B cell (primary cell): ENCODE measurements at regions not wholly inside any gene's neighbourhood (a gene's known extent, or its start where the extent isn't known, plus 50 kb on each side); places are given as distances from the start of the nearest gene placed in this dataset.

Source experiments
- ATAC-seq: fragments of 200-7000 bp; cut with Tn5 transposase; one replicate; pipeline ENCODE4 v1.10.0; 2021; ENCODE audit warnings: low read depth, mild to moderate bottlenecking, moderate number of reproducible peaks, moderate library complexity
- CTCF ChIA-PET: fragments of 350-600 bp; sonication (Branson Sonifier 250); formaldehyde crosslinking; loops from one replicate; lab custom pipeline; 2021; ENCODE audit warnings: antibody characterized with exemption, inconsistent platforms; lab: Charles Lee
- POLR2A ChIA-PET: fragments of 350-600 bp; sonication (Branson Sonifier 250); formaldehyde crosslinking; loops from one replicate; lab custom pipeline; 2021; ENCODE audit warnings: antibody characterized with exemption; lab: Charles Lee
- DNase-seq: peaks from one replicate; pipeline ENCODE4 v3.0.0; 2013
- H2AFZ ChIP-seq: 2 replicates; pipeline ENCODE4 v1.6.1; 2012; ENCODE audit warnings: mild to moderate bottlenecking, low read depth, low read length; ENCODE audit not compliant: insufficient read depth, poor library complexity, severe bottlenecking
- H3K27ac ChIP-seq, 2 donors: 1 replicate in 1 of 2; 2 replicates in 1 of 2; pipeline ENCODE4 v1.5.1; 2012 to 2013; ENCODE audit warnings: low read length in 2 of 2, mild to moderate bottlenecking in 2 of 2, moderate library complexity in 1 of 2
- H3K27me3 ChIP-seq, 4 experiments: fragments of 200-600 bp in 1 of 4; sonication (generic) in 1 of 4; replicated peaks in 1 of 4; 1 replicate in 2 of 4; 2 replicates in 2 of 4; pipeline versions ENCODE4 v1.6.1 to v1.7.0; 2013 to 2016; ENCODE audit warnings: low read length in 3 of 4, mild to moderate bottlenecking in 2 of 4, mixed read lengths in 1 of 4, moderate library complexity in 1 of 4; ENCODE audit not compliant: insufficient read depth in 4 of 4, control insufficient read depth in 3 of 4; ENCODE audit errors: control extremely low read depth in 1 of 4
- H3K36me3 ChIP-seq, 2 experiments: replicated peaks in 1 of 2; 1 replicate in 1 of 2; 2 replicates in 1 of 2; pipeline versions ENCODE4 v1.6.1 to v1.7.1; 2013; ENCODE audit warnings: low read length in 1 of 2; ENCODE audit not compliant: insufficient read depth in 2 of 2, control insufficient read depth in 1 of 2; ENCODE audit errors: control extremely low read depth in 1 of 2, extremely low read depth in 1 of 2
- H3K4me1 ChIP-seq, 2 donors: fragments of 200-600 bp in 1 of 2; sonication (generic) in 1 of 2; 1 replicate in 1 of 2; 2 replicates in 1 of 2; pipeline versions ENCODE4 v1.5.1 to v1.6.1; 2013 to 2017; ENCODE audit warnings: low read length in 2 of 2; ENCODE audit not compliant: control insufficient read depth in 2 of 2, insufficient read depth in 2 of 2
- H3K4me2 ChIP-seq: replicated peaks from 2 replicates; pipeline ENCODE3; 2012; ENCODE audit warnings: mild to moderate bottlenecking, low read depth, low read length; ENCODE audit not compliant: poor library complexity, severe bottlenecking
- H3K4me3 ChIP-seq, 5 experiments: fragments of 200-600 bp in 1 of 5; sonication (generic) in 1 of 5; 1 replicate in 3 of 5; 2 replicates in 2 of 5; pipeline versions ENCODE4 v1.5.1 to v1.7.0; 2011 to 2016; ENCODE audit warnings: low read length in 4 of 5, mild to moderate bottlenecking in 4 of 5, low read depth in 2 of 5, control low read depth in 1 of 5, moderate library complexity in 1 of 5; ENCODE audit not compliant: insufficient read depth in 1 of 5; ENCODE audit errors: control extremely low read depth in 1 of 5, extremely low read depth in 1 of 5
- H3K79me2 ChIP-seq: fragments of 200-600 bp; sonication (generic); one replicate; pipeline ENCODE4 v1.6.0; 2016; ENCODE audit warnings: low read length; ENCODE audit not compliant: control insufficient read depth, insufficient read depth
- H3K9ac ChIP-seq: fragments of 200-600 bp; sonication (generic); 2 replicates; pipeline ENCODE4 v1.6.1; 2017; ENCODE audit warnings: mild to moderate bottlenecking, low read length, moderate library complexity
- H3K9me3 ChIP-seq, 3 donors: one replicate each; pipeline versions ENCODE4 v1.6.1 to v1.7.1; 2013; ENCODE audit warnings: low read length in 2 of 3; ENCODE audit not compliant: control insufficient read depth in 2 of 3, insufficient read depth in 1 of 3; ENCODE audit errors: control extremely low read depth in 1 of 3
- H4K20me1 ChIP-seq: 2 replicates; pipeline ENCODE4 v1.6.0; 2012; ENCODE audit warnings: mild to moderate bottlenecking, low read length; ENCODE audit not compliant: insufficient read depth, control insufficient read depth, poor library complexity, severe bottlenecking
- H3K27ac Mint-ChIP-seq: one replicate; pipeline ENCODE4 v1.8.0; 2021; ENCODE audit warnings: mixed read lengths
- H3K27me3 Mint-ChIP-seq: one replicate; pipeline ENCODE4 v1.8.0; 2021; ENCODE audit warnings: mixed read lengths
- H3K4me1 Mint-ChIP-seq: one replicate; pipeline ENCODE4 v1.8.0; 2021; ENCODE audit warnings: mixed read lengths
- H3K4me3 Mint-ChIP-seq: one replicate; pipeline ENCODE4 v1.8.0; 2021; ENCODE audit warnings: mixed read lengths
- H3K9me3 Mint-ChIP-seq: one replicate; pipeline ENCODE4 v1.8.0; 2022; ENCODE audit warnings: mixed read lengths; ENCODE audit not compliant: insufficient read depth
- CTCF ChIP-seq: fragments of 200-600 bp; IDR thresholded peaks from one replicate; pipeline ENCODE4 v1.8.0; 2022; ENCODE audit warnings: antibody characterized with exemption, mild to moderate bottlenecking
- EZH2 ChIP-seq: IDR thresholded peaks from 2 replicates; pipeline ENCODE4 v1.6.1; 2012; ENCODE audit warnings: borderline replicate concordance, low read depth, mild to moderate bottlenecking, moderate library complexity, low read length; ENCODE audit not compliant: insufficient read depth, poor library complexity, severe bottlenecking
- WGBS: methylation state at CpG from one replicate; pipeline ENCODE4 v1.1.5; 2013; ENCODE audit warnings: missing lambda C conversion rate; ENCODE audit not compliant: insufficient coverage; 5-methylcytosine and 5-hydroxymethylcytosine counted together
- intact Hi-C: fragments of 100-400 bp; cut with micrococcal nuclease; formaldehyde crosslinking; loops from one replicate; pipeline ENCODE4 v1.10.0; 2022

- intact Hi-C loops, result no loop called here
- TF ChIP-seq EZH2, result no peak
- no peak for TF ChIP-seq CTCF
- 68% methylated on average over 4 of the region's 7 CpGs for WGBS
- Mint-ChIP-seq H3K27ac (no peak overlapping the region), H3K27me3 (peaks cover 8% of the 10 kb centered on the region), H3K4me3 (no peak overlapping the region), H3K4me1 (peaks cover 5% of the 10 kb centered on the region), H3K9me3 (no peaks in the 10 kb centered on the region)
- Histone ChIP-seq H2AFZ (no peak overlapping the region), H3K27ac (no peak overlapping the region), H3K36me3 (no peaks in the 10 kb centered on the region), H3K9ac (no peak overlapping the region), H3K4me1 (peaks cover 0 to 4% of the 10 kb centered on the region in 2 donors), H3K9me3 (peaks cover 0 to 7% (median 0%) of the 10 kb centered on the region in 3 donors), H3K4me2 (no peak overlapping the region), H4K20me1 (no peaks in the 10 kb centered on the region), H3K27me3 (no peaks in the 10 kb centered on the region), H3K4me3 (no peak overlapping the region), H3K79me2 (no peaks in the 10 kb centered on the region)
- ATAC-seq, result no peak
- no peak for DNase-seq
- CTCF ChIA-PET, result no interaction called here
- POLR2A ChIA-PET, result no interaction called here
Observed at GRCh38 chr4:53695540-53696463, 104.5 kb upstream of the LNX1 start.

- no peaks in the 10 kb centered on the region for H3K9me3 Mint-ChIP-seq
- CTCF ChIA-PET, result interaction anchor here (2.0 kb wide), 1 partner anchor 11 kb away, joined by 5 read pairs; no protein-coding TSS in a partner anchor
- peaks cover 19% of the 10 kb centered on the region for H3K27me3 Mint-ChIP-seq
- no peak overlapping the region for H3K9ac ChIP-seq
- H3K4me3 ChIP-seq, result no peak overlapping the region
- no peaks in the 10 kb centered on the region for H3K36me3 ChIP-seq
- DNase-seq (no peak), ATAC-seq (no peak)
- H3K79me2 ChIP-seq, result no peaks in the 10 kb centered on the region
- H3K4me2 ChIP-seq, result no peak overlapping the region
- intact Hi-C loops, result no loop called here
- H4K20me1 ChIP-seq, result no peaks in the 10 kb centered on the region
- peaks cover 0 to 4% of the 10 kb centered on the region in 2 donors for H3K4me1 ChIP-seq
- no peaks in the 10 kb centered on the region for H3K27me3 ChIP-seq
- H2AFZ ChIP-seq, result no peak overlapping the region
- no peaks in the 10 kb centered on the region for H3K9me3 ChIP-seq
- WGBS, result 80% methylated on average over 1 of the region's 2 CpGs
- TF ChIP-seq EZH2 (no peak), CTCF (no peak)
- H3K27ac ChIP-seq, result no peak overlapping the region
- no peak overlapping the region for H3K27ac Mint-ChIP-seq
- H3K4me3 Mint-ChIP-seq, result no peak overlapping the region
- POLR2A ChIA-PET, result no interaction called here
- H3K4me1 Mint-ChIP-seq, result peaks cover 5% of the 10 kb centered on the region
Observed at GRCh38 chr4:53694666-53695065, 103.4 kb upstream of the LNX1 start.
